K562 (cell line): ENCODE measurements at regions not wholly inside any gene's neighbourhood (a gene's known extent, or its start where the extent isn't known, plus 50 kb on each side); places are given as distances from the start of the nearest gene placed in this dataset.

Experiments
- ATAC-seq: fragments of 200-7000 bp; cut with Tn5 transposase; 3 replicates; pipeline ENCODE4 v1.9.1; 2020; ENCODE audit warnings: moderate library complexity
- BruUV-seq: library from RNA; stranded (reverse); fragments of 400-500 nt; replicated peaks from 2 replicates; lab custom pipeline; 2021; lab: Mats Ljungman, UMichigan
- CTCF ChIA-PET: fragments of 300-600 bp; formaldehyde crosslinking; extraction: SDS; loops from one replicate; lab custom pipeline; 2021; ENCODE audit warnings: low intra/inter-chr PET ratio; lab: Yijun Ruan, JAX
- POLR2A ChIA-PET: fragments of 300-600, 350-650 bp; sonication (Branson Sonifier 250); formaldehyde crosslinking; extraction: SDS; loops from one replicate; lab custom pipeline; 2021; ENCODE audit warnings: antibody characterized with exemption, inconsistent platforms; lab: Yijun Ruan, JAX
- DNase-seq, 4 experiments: peaks; one replicate each; pipeline versions ENCODE4 v3.0.0 to v3.0.0-alpha.2; 2011 to 2018; ENCODE audit warnings: low spot score in 3 of 4, mixed read lengths in 3 of 4; ENCODE audit errors: extremely low read depth in 1 of 4
- FAIRE-seq: peaks from 2 replicates; lab custom pipeline; 2011; peaks lifted over from hg19 to GRCh38; lab: Jason Lieb, UNC
- H2AFZ ChIP-seq: 2 replicates; pipeline ENCODE4 v1.6.0; 2011; ENCODE audit warnings: low read depth, low read length, control low read depth, inconsistent platforms
- H3K27ac ChIP-seq: fragments of 200-600 bp; 3 replicates; pipeline ENCODE4 v1.8.0; 2011; ENCODE audit warnings: low read depth, mild to moderate bottlenecking, control low read depth, inconsistent platforms, low read length, moderate library complexity, mixed read lengths; ENCODE audit errors: extremely low read depth
- H3K27me3 ChIP-seq, 2 experiments: fragments of 300-600 bp in 1 of 2; 2 replicates in 1 of 2; 3 replicates in 1 of 2; pipeline versions ENCODE4 v1.6.0 to v1.8.0; 2011; ENCODE audit warnings: inconsistent platforms in 2 of 2, low read length in 2 of 2, mild to moderate bottlenecking in 1 of 2, mixed read lengths in 1 of 2, moderate library complexity in 1 of 2; ENCODE audit not compliant: control insufficient read depth in 2 of 2, insufficient read depth in 2 of 2
- H3K36me3 ChIP-seq: fragments of 300-600 bp; 3 replicates; pipeline ENCODE4 v1.8.0; 2011; ENCODE audit warnings: mild to moderate bottlenecking, low read length, inconsistent platforms; ENCODE audit not compliant: control insufficient read depth, insufficient read depth
- H3K4me1 ChIP-seq, 2 experiments: fragments of 200-600 bp in 1 of 2; replicated peaks in 1 of 2; 2 replicates in 1 of 2; 3 replicates in 1 of 2; pipeline versions ENCODE4 v1.5.1 to v1.8.0; 2011; ENCODE audit warnings: inconsistent platforms in 2 of 2, low read length in 2 of 2, mild to moderate bottlenecking in 1 of 2, mixed read lengths in 1 of 2, moderate library complexity in 1 of 2; ENCODE audit not compliant: control insufficient read depth in 2 of 2, insufficient read depth in 2 of 2
- H3K4me2 ChIP-seq: 2 replicates; pipeline ENCODE4 v1.6.1; 2011; ENCODE audit warnings: low read length, control low read depth, inconsistent platforms, mixed read lengths; ENCODE audit not compliant: insufficient read depth
- H3K4me3 ChIP-seq: fragments of 200-600 bp; sonication (generic), shearing (Covaris generic); 2 replicates; pipeline ENCODE4 v1.5.1; 2016; ENCODE audit warnings: control low read depth, inconsistent platforms
- H3K79me2 ChIP-seq: fragments of 200-600 bp; 3 replicates; pipeline ENCODE4 v1.8.0; 2011; ENCODE audit warnings: low read length, inconsistent platforms; ENCODE audit not compliant: control insufficient read depth, insufficient read depth
- H3K9ac ChIP-seq, 2 experiments: 2 replicates each; pipeline versions ENCODE4 v1.6.0 to v1.6.1; 2011; ENCODE audit warnings: low read depth in 2 of 2, low read length in 2 of 2, control low read depth in 1 of 2, inconsistent platforms in 1 of 2, mild to moderate bottlenecking in 1 of 2, mixed read lengths in 1 of 2; ENCODE audit not compliant: insufficient read depth in 1 of 2
- H3K9me1 ChIP-seq: one replicate; pipeline ENCODE4 v1.6.0; 2011; ENCODE audit warnings: inconsistent platforms, mild to moderate bottlenecking, low read length, moderate library complexity; ENCODE audit not compliant: control insufficient read depth, insufficient read depth
- H3K9me3 ChIP-seq: replicated peaks from 2 replicates; pipeline ENCODE4 v1.5.1; 2011; ENCODE audit warnings: low read depth, low read length, inconsistent platforms; ENCODE audit not compliant: control insufficient read depth, insufficient read depth
- H4K20me1 ChIP-seq: replicated peaks from 2 replicates; pipeline ENCODE4 v1.6.1; 2011; ENCODE audit warnings: low read length, inconsistent platforms, mixed read lengths; ENCODE audit not compliant: control insufficient read depth, insufficient read depth
- BRF2 ChIP-seq: IDR thresholded peaks from 3 replicates; pipeline ENCODE4 v1.6.1; 2011; ENCODE audit warnings: borderline replicate concordance, mild to moderate bottlenecking; ENCODE audit not compliant: insufficient read length, insufficient read depth
- FOSL1 ChIP-seq: fragments of 200-800 bp; sonication (Bioruptor generic); conservative IDR thresholded peaks from 2 replicates; pipeline ENCODE4 v1.6.1; 2016; ENCODE audit warnings: missing genetic modification characterization, missing compliant biosample characterization
- GABPA ChIP-seq: fragments of 200-800 bp; sonication (Bioruptor generic); conservative IDR thresholded peaks from 2 replicates; pipeline ENCODE4 v1.6.1; 2016; ENCODE audit warnings: low read depth, missing genetic modification characterization, missing compliant biosample characterization
- JUN ChIP-seq, 2 experiments: sonication (generic) in 1 of 2; formaldehyde crosslinking in 1 of 2; IDR thresholded peaks; 2 replicates each; pipeline versions ENCODE4 v1.6.1 to v1.8.0; 2012 to 2022; ENCODE audit warnings: borderline replicate concordance in 2 of 2, mild to moderate bottlenecking in 2 of 2, improper control_type of control experiment in 1 of 2, low read depth in 1 of 2, low read length in 1 of 2, missing genetic modification reagents in 1 of 2
- MAFG ChIP-seq: fragments of 450-650 bp; conservative IDR thresholded peaks from 2 replicates; pipeline ENCODE4 v1.6.1; 2016; ENCODE audit warnings: missing genetic modification characterization, missing compliant biosample characterization
- SREBF1 ChIP-seq: fragments of 150-350 bp; IDR thresholded peaks from 2 replicates; pipeline ENCODE4 v1.6.1; 2014; ENCODE audit warnings: antibody characterized with exemption, low read depth, low read length, borderline replicate concordance
- SRSF7 ChIP-seq: fragments of 200-400 bp; formaldehyde crosslinking; optimal IDR thresholded peaks from 2 replicates; pipeline ENCODE3; 2017; ENCODE audit warnings: mild to moderate bottlenecking, low read depth, low read length
- THAP12 ChIP-seq: fragments of 250-450 bp; sonication (Bioruptor Pico); IDR thresholded peaks from 2 replicates; pipeline ENCODE4 v1.9.0; 2021; ENCODE audit warnings: mild to moderate bottlenecking, inconsistent platforms
- THRAP3 ChIP-seq: fragments of 450-650 bp; IDR thresholded peaks from 2 replicates; pipeline ENCODE4 v1.6.1; 2016; ENCODE audit warnings: mild to moderate bottlenecking, inconsistent platforms, borderline replicate concordance
- VEZF1 ChIP-seq: fragments of 200-800 bp; sonication (Bioruptor generic); IDR thresholded peaks from 2 replicates; pipeline ENCODE4 v1.6.1; 2017; ENCODE audit warnings: missing genetic modification characterization, missing compliant biosample characterization
- XRCC5 ChIP-seq: fragments of 200-400 bp; formaldehyde crosslinking; IDR thresholded peaks from 2 replicates; pipeline ENCODE4 v1.6.1; 2017; ENCODE audit warnings: low read depth, mild to moderate bottlenecking, low read length
- ZNF124 ChIP-seq: sonication (generic); formaldehyde crosslinking; IDR thresholded peaks from 2 replicates; pipeline ENCODE4 v1.8.1; 2022; ENCODE audit warnings: missing genetic modification reagents
- ZNF431 ChIP-seq: sonication (generic); formaldehyde crosslinking; IDR thresholded peaks from 2 replicates; pipeline ENCODE4 v1.8.0; 2022; ENCODE audit warnings: mild to moderate bottlenecking, missing genetic modification reagents
- ZNF589 ChIP-seq: fragments of 200-800 bp; sonication (Bioruptor generic); IDR thresholded peaks from 2 replicates; pipeline ENCODE4 v1.6.1; 2016; ENCODE audit warnings: low read depth, missing genetic modification characterization, missing compliant biosample characterization
- ZNF717 ChIP-seq: fragments of 250-450 bp; sonication (Bioruptor Pico); IDR thresholded peaks from 2 replicates; pipeline ENCODE4 v1.5.0; 2021
- WGBS: fragments of 100-300 bp; shearing (Covaris generic); methylation state at CpG from one replicate; pipeline ENCODE4 v1.1.6; 2016; ENCODE audit warnings: low coverage, mixed read lengths; ENCODE audit not compliant: insufficient coverage; ENCODE audit errors: missing lambda C conversion rate; 5-methylcytosine and 5-hydroxymethylcytosine counted together
- in situ Hi-C: fragments of 300-500 bp; cut with MboI; formaldehyde crosslinking; loops from 4 replicates; pipeline ENCODE4 v1.15.0; 2018; ENCODE audit warnings: inconsistent platforms, mixed read lengths
- intact Hi-C: fragments of 100-400 bp; cut with micrococcal nuclease; formaldehyde crosslinking; loops from 2 replicates; pipeline ENCODE4 v1.14.2; 2022

GRCh38 chr2:41736105-41736567 is 311.7 kb upstream of the PKDCC start (continued):
- TF ChIP-seq SREBF1 (no peak), GABPA (tag) (0 out of 2 replicates have a peak, but pooled peaks have one; percentile 24), ZNF589 (0 out of 2 replicates have a peak, but pooled peaks have one; percentile 31), XRCC5 (no peak), ZNF717 (no peak), FOSL1 (tag) (peak; percentile 55), MAFG (tag) (peak; percentile 11; the same call in 1 of the 2 replicates)

- intact Hi-C loops = no loop called here
- 0% methylated on average over 3 of the region's 3 CpGs for WGBS
- Histone ChIP-seq H3K36me3 (no peaks in the 10 kb centered on the region), H3K4me3 (no peak overlapping the region), H3K9ac (no peak overlapping the region), H3K27ac (no peak overlapping the region), H3K4me2 (no peak overlapping the region), H3K79me2 (no peaks in the 10 kb centered on the region), H3K9me3 (no peaks in the 10 kb centered on the region), H3K27me3 (no peaks in the 10 kb centered on the region), H3K4me1 (no peaks in the 10 kb centered on the region), H4K20me1 (no peaks in the 10 kb centered on the region), H2AFZ (no peak overlapping the region), H3K9me1 (no peaks in the 10 kb centered on the region)
- no peak for FAIRE-seq
- in situ Hi-C loops = no loop called here
- CTCF ChIA-PET = no interaction called here
- BruUV-seq = no TSS peak
- no peak for ATAC-seq
- DNase-seq = no peak
- POLR2A ChIA-PET = interaction anchor here (0.6 to 1.0 kb wide), 2 partner anchors 15 to 1897 kb away, joined by 3 to 5 read pairs; no protein-coding TSS in a partner anchor
- TF ChIP-seq THRAP3 = no peak
- no peak for TF ChIP-seq THAP12 (CRISPR knock-in tag)
- no peak for TF ChIP-seq JUN (IDR thresholded peaks at IDR 0.05; ENCODE audit: borderline replicate concordance, low read depth, low read length)
- no peak for TF ChIP-seq JUN (CRISPR knock-in tag; IDR thresholded peaks at IDR 0.05; ENCODE audit: borderline replicate concordance)
- TF ChIP-seq ZNF431 (CRISPR knock-in tag) = no peak
- TF ChIP-seq ZNF124 (CRISPR knock-in tag) = no peak
- no peak for TF ChIP-seq BRF2
- TF ChIP-seq VEZF1 (CRISPR knock-in tag) = no peak
- TF ChIP-seq SRSF7 = no peak
Measured at GRCh38 chr2:41736586-41736985, 311.2 kb upstream of the PKDCC start.
